Colonic mucosa (tissue), 4 donors: ENCODE measurements at regions not wholly inside any gene's neighbourhood (a gene's known extent, or its start where the extent isn't known, plus 50 kb on each side); places are given as distances from the start of the nearest gene placed in this dataset.

Source experiments
- DNase-seq: peaks from one replicate; pipeline ENCODE4 v3.0.0-alpha.2; 2020
- H3K27ac ChIP-seq: fragments of 200-600 bp; one replicate; pipeline ENCODE4 v1.8.0; 2021
- H3K27me3 ChIP-seq: fragments of 200-600 bp; one replicate; pipeline ENCODE4 v1.8.0; 2021
- H3K36me3 ChIP-seq: fragments of 200-600 bp; one replicate; pipeline ENCODE4 v1.8.0; 2021
- H3K4me1 ChIP-seq: fragments of 200-600 bp; one replicate; pipeline ENCODE4 v1.8.0; 2021; ENCODE audit warnings: mild to moderate bottlenecking
- H3K4me3 ChIP-seq: fragments of 200-600 bp; one replicate; pipeline ENCODE4 v1.8.0; 2021
- H3K9ac ChIP-seq, 2 donors: one replicate each; pipeline ENCODE4 v1.7.0; 2013; ENCODE audit warnings: control low read depth in 2 of 2, low read depth in 2 of 2, low read length in 2 of 2
- H3K9me3 ChIP-seq: fragments of 200-600 bp; one replicate; pipeline ENCODE4 v1.8.0; 2021
- CTCF ChIP-seq: fragments of 200-600 bp; IDR thresholded peaks from one replicate; pipeline ENCODE4 v1.8.0; 2022; ENCODE audit warnings: antibody characterized with exemption, mild to moderate bottlenecking
- intact Hi-C: fragments of 100-400 bp; cut with DNase I; formaldehyde crosslinking; loops from one replicate; pipeline ENCODE4 v1.14.1; 2022
- donor health status: healthy.
- donor health status: DM: no; HTN: no; CAD: no.
- donor health status: DM: no; HTN: no; CAD: no.

- intact Hi-C loops = no loop called here
- DNase-seq = no peak
- H3K4me1 ChIP-seq = no peaks in the 10 kb centered on the region
- H3K27ac ChIP-seq = no peak overlapping the region
- no peak overlapping the region for H3K9ac ChIP-seq
- no peak for TF ChIP-seq CTCF
- no peaks in the 10 kb centered on the region for H3K9me3 ChIP-seq
- H3K27me3 ChIP-seq = no peaks in the 10 kb centered on the region
- no peak overlapping the region for H3K4me3 ChIP-seq
- no peaks in the 10 kb centered on the region for H3K36me3 ChIP-seq
Observed at GRCh38 chr6:14498748-14499147, 381.2 kb downstream of the CD83 start.

- DNase-seq = no peak
- no peaks in the 10 kb centered on the region for H3K9me3 ChIP-seq
- H3K27ac ChIP-seq = no peak overlapping the region
- H3K27me3 ChIP-seq = no peaks in the 10 kb centered on the region
- intact Hi-C loops = no loop called here
- no peak for TF ChIP-seq CTCF
- H3K4me1 ChIP-seq = no peaks in the 10 kb centered on the region
- H3K9ac ChIP-seq = no peak overlapping the region
- H3K36me3 ChIP-seq = no peaks in the 10 kb centered on the region
- H3K4me3 ChIP-seq = no peak overlapping the region
Observed at GRCh38 chr6:14499309-14499708, 381.7 kb downstream of the CD83 start.

GRCh38 chr6:14499841-14500240 lies 382.3 kb downstream of the CD83 start:
- Histone ChIP-seq H3K9ac (no peak overlapping the region), H3K4me3 (no peak overlapping the region), H3K27me3 (no peaks in the 10 kb centered on the region), H3K27ac (no peak overlapping the region), H3K4me1 (no peaks in the 10 kb centered on the region), H3K36me3 (no peaks in the 10 kb centered on the region), H3K9me3 (no peaks in the 10 kb centered on the region)
- no peak for DNase-seq
- intact Hi-C loops = no loop called here
- TF ChIP-seq CTCF = no peak

- no peak for DNase-seq
- no peak for TF ChIP-seq CTCF
- Histone ChIP-seq H3K36me3 (no peaks in the 10 kb centered on the region), H3K9me3 (no peaks in the 10 kb centered on the region), H3K27me3 (no peaks in the 10 kb centered on the region), H3K4me3 (no peak overlapping the region), H3K9ac (no peak overlapping the region), H3K4me1 (no peaks in the 10 kb centered on the region), H3K27ac (no peak overlapping the region)
- intact Hi-C loops = no loop called here
Observed at GRCh38 chr6:14500809-14501208, 383.2 kb downstream of the CD83 start.

GRCh38 chr6:14501240-14501639 lies 383.7 kb downstream of the CD83 start:
- no peak for DNase-seq
- Histone ChIP-seq H3K9me3 (no peaks in the 10 kb centered on the region), H3K9ac (no peak overlapping the region), H3K4me3 (no peak overlapping the region), H3K27ac (no peak overlapping the region), H3K27me3 (no peaks in the 10 kb centered on the region), H3K36me3 (no peaks in the 10 kb centered on the region), H3K4me1 (no peaks in the 10 kb centered on the region)
- intact Hi-C loops = no loop called here
- TF ChIP-seq CTCF = no peak

- no peak overlapping the region for H3K4me3 ChIP-seq
- no peak overlapping the region for H3K27ac ChIP-seq
- DNase-seq = no peak
- H3K27me3 ChIP-seq = no peaks in the 10 kb centered on the region
- TF ChIP-seq CTCF = no peak
- no peaks in the 10 kb centered on the region for H3K4me1 ChIP-seq
- no peaks in the 10 kb centered on the region for H3K36me3 ChIP-seq
- intact Hi-C loops = no loop called here
- H3K9ac ChIP-seq = no peak overlapping the region
- no peaks in the 10 kb centered on the region for H3K9me3 ChIP-seq
Observed at GRCh38 chr6:14501914-14502313, 384.3 kb downstream of the CD83 start.
